Activated T-helper 2 cell treated with anti-CD3 and anti-CD28 coated beads, Interferon-gamma antibody, Interleukin-2, Interleukin-4, amounts not matched to agents 10 μg/mL and 5 μg/mL and 100 μg/mL, durations not matched to agents 14 hours and 24 hours and 36 hours (primary cell): ENCODE measurements at regions not wholly inside any gene's neighbourhood (a gene's known extent, or its start where the extent isn't known, plus 50 kb on each side); places are given as distances from the start of the nearest gene placed in this dataset.
A peak's percentile ranks its signal among the peaks of the same experiment; 100 is the strongest.

Source experiments
- DNase-seq: peaks from one replicate; pipeline ENCODE4 v3.0.0; 2021; ENCODE audit warnings: low spot score
- H3K27ac Mint-ChIP-seq: one replicate; pipeline ENCODE4 v1.8.0; 2021; ENCODE audit warnings: mixed read lengths
- H3K27me3 Mint-ChIP-seq: one replicate; pipeline ENCODE4 v1.8.0; 2021; ENCODE audit warnings: low read depth, mixed read lengths
- H3K36me3 Mint-ChIP-seq: one replicate; pipeline ENCODE4 v1.8.0; 2021; ENCODE audit warnings: low read depth, mixed read lengths
- H3K4me1 Mint-ChIP-seq: one replicate; pipeline ENCODE4 v1.8.0; 2021; ENCODE audit warnings: low read depth, mixed read lengths
- H3K4me3 Mint-ChIP-seq: one replicate; pipeline ENCODE4 v1.8.0; 2021; ENCODE audit warnings: low read depth, mild to moderate bottlenecking, moderate library complexity, mixed read lengths
- H3K9me3 Mint-ChIP-seq: one replicate; pipeline ENCODE4 v1.8.0; 2021; ENCODE audit warnings: mixed read lengths
- intact Hi-C: fragments of 100-400 bp; cut with micrococcal nuclease; formaldehyde crosslinking; loops from one replicate; pipeline ENCODE4 v1.15.1; 2023

DNA sequence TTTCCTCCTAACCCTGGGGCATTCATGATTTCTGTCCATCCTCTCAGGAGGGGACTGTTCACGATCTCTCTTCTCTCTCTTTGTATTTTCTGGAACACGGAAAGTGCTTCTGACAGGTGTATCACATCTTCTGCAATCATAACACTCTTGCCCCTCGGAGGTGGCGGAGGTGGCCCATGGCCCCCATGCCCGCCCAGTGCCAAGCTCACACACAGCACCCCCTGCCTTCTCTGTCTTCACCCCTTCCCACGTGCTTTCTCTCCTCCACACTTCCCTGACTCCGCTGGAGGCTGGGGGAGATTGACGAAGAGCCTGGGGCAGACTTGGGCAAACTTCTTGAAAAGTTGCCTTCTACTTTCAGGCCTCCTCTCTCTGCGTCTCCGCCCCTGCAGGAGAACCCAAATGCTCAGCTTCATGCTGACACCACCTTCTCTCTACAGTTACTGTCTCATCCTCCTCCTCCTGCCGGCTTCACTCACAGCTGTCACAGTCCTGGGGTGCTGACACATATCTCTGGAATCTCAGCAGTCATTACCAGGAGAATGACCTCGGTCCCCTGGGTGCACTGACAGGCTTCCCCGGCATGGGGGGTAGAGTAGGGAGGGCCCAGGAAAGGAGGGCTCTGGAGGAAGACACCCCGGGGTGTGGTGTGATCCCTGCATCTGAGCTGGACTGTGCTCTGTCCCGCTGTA lies 127.1 kb downstream of the ENGASE start:
- Mint-ChIP-seq H3K27ac (no peak overlapping the region), H3K4me3 (no peak overlapping the region), H3K36me3 (no peaks in the 10 kb centered on the region), H3K27me3 (no peaks in the 10 kb centered on the region), H3K9me3 (no peaks in the 10 kb centered on the region), H3K4me1 (no peaks in the 10 kb centered on the region)
- no peak for DNase-seq
- intact Hi-C loops, result no loop called here

DNA sequence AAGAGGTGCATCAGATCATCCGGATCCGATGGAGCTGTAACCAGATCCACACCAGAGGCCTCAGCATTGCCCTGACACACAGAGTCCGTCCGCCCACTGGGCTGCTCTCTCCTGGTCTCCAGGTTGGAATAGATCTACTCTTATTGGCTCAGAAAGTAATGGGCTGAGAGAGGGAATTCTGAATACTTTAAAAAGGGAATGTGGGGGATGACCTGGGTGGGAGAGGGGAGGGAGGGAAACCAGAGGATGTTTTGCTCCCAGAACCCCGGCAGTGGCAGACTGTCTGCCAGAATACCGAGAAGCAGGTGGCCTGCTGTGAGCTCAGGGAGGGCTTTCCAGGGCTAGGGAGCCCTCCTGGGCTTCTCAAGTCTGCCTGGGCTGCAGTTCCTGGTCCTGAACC lies 126.5 kb downstream of the ENGASE start:
- H3K9me3 Mint-ChIP-seq, result no peaks in the 10 kb centered on the region
- intact Hi-C loops, result no loop called here
- H3K36me3 Mint-ChIP-seq, result no peaks in the 10 kb centered on the region
- no peak overlapping the region for H3K27ac Mint-ChIP-seq
- H3K4me3 Mint-ChIP-seq, result no peak overlapping the region
- no peaks in the 10 kb centered on the region for H3K4me1 Mint-ChIP-seq
- DNase-seq, result no peak
- H3K27me3 Mint-ChIP-seq, result no peaks in the 10 kb centered on the region

DNA sequence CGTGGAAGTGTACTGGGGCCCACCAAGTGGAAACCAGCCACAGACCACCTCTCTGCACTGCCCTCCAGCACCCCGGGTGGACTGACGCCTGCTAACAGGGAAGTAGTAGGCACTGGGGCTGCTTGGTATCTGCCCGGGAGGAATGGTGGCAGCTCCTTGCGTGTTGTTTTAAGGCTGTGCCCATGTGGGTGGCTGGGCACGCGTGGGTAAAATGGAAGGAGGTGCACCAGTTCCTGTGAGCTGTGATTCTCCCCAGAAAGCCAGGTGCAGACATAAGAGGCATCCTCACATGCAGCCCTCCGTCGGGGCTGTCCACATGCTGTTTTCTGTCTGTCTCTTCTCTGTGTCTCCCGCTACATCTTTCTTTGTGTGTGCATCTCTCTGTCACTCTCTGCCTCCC lies 122.3 kb downstream of the ENGASE start:
- DNase-seq, result no peak
- Mint-ChIP-seq H3K4me3 (no peak overlapping the region), H3K27ac (no peak overlapping the region), H3K27me3 (peaks cover 2% of the 10 kb centered on the region), H3K36me3 (no peaks in the 10 kb centered on the region), H3K9me3 (no peaks in the 10 kb centered on the region), H3K4me1 (no peaks in the 10 kb centered on the region)
- intact Hi-C loops, result no loop called here

DNA sequence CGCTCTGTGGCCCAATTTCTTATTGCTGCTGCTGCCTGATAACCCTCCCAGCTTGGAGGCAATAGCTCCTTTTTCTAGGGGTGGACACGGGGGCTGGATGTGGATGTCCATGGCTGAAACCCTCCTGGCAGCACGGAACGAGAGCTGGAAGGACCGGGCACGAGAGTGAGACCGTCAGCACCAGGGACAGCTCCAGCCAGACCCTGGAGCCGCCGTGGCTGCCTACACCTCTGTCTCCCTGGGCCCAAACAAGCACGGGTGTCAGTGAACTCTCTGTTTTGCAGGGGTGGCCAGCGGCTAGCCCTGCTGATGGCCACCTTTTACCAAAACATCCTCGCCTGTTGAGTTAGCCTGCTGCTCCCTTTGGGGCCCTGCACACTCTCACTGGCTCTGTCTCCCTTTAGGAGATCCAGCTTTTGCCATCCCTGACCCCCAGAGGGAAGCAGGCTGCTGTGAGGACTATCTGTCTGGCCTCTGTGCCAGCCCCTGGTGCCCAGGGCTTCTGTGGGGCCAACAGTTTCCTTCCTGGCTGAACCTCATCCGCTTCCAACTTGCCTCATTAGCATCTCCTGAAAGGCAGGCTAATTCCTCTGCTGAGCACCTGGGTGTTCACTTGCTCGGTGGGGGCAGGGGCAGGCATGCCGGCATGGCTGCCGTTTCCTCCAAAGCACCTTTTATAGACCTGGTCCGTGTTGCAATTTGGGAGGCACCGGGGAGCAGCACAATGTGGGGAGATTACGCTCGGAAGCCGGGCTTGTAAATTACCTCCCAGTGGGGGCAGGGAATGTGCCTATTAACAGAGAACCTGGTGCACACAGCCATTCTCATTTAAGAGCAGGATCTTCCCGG lies 118.1 kb downstream of the ENGASE start:
- DNase-seq, result peak; percentile 12
- no peak overlapping the region for H3K27ac Mint-ChIP-seq
- H3K27me3 Mint-ChIP-seq, result peaks cover 7% of the 10 kb centered on the region
- no peaks in the 10 kb centered on the region for H3K4me1 Mint-ChIP-seq
- H3K9me3 Mint-ChIP-seq, result no peaks in the 10 kb centered on the region
- no peaks in the 10 kb centered on the region for H3K36me3 Mint-ChIP-seq
- intact Hi-C loops, result no loop called here
- no peak overlapping the region for H3K4me3 Mint-ChIP-seq

DNA sequence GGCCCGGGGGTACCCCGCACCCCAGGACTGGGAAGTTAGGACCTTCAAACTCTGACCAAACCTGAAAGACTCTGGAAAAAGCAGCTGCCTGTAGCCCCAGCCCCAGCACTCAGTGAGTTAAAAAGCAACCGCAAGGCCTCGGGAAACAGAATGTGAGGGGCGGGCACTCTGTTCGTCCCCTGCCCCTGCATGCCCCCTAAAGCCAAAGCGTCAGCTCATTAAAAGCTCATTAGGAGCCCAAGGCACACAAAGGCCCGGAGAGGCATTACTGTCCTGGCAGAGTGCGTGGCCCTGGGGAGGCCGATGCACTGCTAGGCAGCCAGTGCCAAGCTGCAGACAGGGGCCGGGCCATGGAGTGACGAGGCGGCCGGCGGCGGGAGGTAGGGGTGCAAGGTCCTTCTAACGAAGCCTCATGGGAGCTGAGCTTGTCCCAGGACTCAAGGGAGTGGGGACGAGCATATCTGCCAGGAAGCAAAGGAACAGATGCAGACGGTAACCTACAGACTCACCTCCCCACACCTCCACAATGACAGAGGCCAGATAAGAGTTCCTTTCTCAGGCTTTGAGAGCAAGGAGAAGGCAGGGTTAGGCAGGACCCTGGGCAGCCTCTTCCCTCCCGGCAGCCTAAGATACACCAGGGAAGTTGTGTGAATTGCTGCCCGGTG lies 116.8 kb downstream of the ENGASE start:
- no peak for DNase-seq
- Mint-ChIP-seq H3K27ac (no peak overlapping the region), H3K4me1 (no peaks in the 10 kb centered on the region), H3K27me3 (peaks cover 9% of the 10 kb centered on the region), H3K36me3 (no peaks in the 10 kb centered on the region), H3K4me3 (no peak overlapping the region), H3K9me3 (no peaks in the 10 kb centered on the region)
- intact Hi-C loops, result no loop called here

DNA sequence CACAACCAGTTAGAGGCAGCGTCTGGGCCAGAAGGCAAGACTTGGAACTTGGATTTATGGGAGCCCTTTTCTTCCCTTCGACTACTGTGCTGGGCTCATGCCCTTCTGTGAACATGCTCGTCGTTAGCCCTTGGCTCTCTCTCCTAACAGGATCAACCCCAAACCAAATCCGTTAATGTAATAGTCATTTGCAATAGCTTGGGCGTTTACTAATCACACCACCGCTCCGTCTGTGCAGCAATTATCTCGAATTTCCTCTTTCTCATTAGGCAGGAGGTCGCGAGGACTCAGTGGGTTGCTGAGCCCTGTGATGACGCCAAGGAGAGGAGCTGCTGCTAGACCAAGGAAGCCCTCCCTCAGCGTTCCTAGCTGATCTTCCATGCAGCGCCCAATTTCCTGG lies 114.7 kb downstream of the ENGASE start:
- Mint-ChIP-seq H3K27me3 (peaks cover 23% of the 10 kb centered on the region), H3K4me1 (no peaks in the 10 kb centered on the region), H3K9me3 (no peaks in the 10 kb centered on the region), H3K4me3 (no peak overlapping the region), H3K36me3 (no peaks in the 10 kb centered on the region), H3K27ac (no peak overlapping the region)
- intact Hi-C loops, result no loop called here
- no peak for DNase-seq

DNA sequence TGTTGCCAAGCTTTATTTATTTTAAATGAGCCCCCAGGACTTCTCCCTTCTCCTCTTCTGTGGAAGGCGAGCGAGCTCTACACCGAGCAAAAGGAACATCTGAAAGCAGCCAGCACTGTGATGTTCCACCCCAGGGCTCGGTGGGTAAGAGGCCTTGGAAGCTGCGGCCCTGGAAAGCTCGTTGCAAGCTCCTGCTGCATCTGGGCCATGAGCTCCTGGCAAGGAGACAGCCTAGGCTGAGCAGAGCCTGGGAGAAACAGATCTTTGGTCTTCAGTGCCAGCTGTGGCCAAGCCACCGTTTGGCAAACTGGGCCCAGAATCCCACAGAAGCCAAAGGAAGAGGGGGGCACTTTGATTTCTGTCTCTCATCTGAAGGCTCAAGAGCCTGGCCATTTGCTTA lies 114.1 kb downstream of the ENGASE start:
- DNase-seq, result no peak
- no peaks in the 10 kb centered on the region for H3K4me1 Mint-ChIP-seq
- no peak overlapping the region for H3K4me3 Mint-ChIP-seq
- H3K36me3 Mint-ChIP-seq, result no peaks in the 10 kb centered on the region
- H3K9me3 Mint-ChIP-seq, result no peaks in the 10 kb centered on the region
- no peak overlapping the region for H3K27ac Mint-ChIP-seq
- H3K27me3 Mint-ChIP-seq, result peaks cover 29% of the 10 kb centered on the region
- intact Hi-C loops, result no loop called here

DNA sequence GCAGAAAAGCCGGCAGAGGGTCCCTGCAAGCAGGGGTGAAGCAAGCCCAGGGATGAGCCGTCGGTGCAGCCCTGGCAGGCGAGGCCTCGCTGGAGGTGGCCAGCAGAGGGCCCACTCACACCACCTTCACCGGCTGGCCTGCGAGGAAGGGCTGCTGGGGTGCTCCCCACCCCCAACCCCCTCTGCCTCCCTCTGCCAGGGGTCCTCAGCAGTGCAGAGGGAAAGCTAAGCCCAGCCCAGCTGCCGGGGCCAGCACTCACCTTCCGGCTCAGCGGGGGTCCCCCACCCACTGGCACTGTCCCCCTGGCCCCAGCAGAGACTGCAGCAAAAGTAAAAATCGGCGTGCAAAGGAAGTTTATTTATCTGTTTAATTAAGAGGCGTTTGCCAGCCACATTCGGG lies 113.4 kb downstream of the ENGASE start:
- H3K27me3 Mint-ChIP-seq, result peaks cover 32% of the 10 kb centered on the region
- no peak overlapping the region for H3K4me3 Mint-ChIP-seq
- DNase-seq, result no peak
- no peaks in the 10 kb centered on the region for H3K36me3 Mint-ChIP-seq
- intact Hi-C loops, result no loop called here
- H3K27ac Mint-ChIP-seq, result no peak overlapping the region
- H3K4me1 Mint-ChIP-seq, result no peaks in the 10 kb centered on the region
- H3K9me3 Mint-ChIP-seq, result no peaks in the 10 kb centered on the region

DNA sequence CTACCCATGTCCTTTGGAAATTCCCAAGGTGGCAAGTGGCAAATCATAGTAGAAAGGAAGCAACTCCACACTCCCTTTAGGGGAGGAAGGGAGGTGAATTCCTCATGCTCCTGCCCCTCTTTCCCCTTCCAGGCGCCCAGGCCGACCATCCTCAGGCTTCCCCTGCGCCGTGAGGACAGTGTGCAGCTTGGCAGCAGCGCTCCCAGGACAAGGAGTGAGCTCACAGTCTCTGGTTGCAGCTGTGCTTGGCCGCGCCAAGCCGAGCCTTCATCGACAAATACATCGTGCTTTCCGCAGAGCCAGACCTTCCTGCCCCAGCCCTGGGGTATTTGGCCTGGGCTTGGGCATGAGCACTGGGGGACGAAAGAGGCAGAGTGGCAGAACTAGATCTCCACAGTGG lies 112.6 kb downstream of the ENGASE start:
- no peaks in the 10 kb centered on the region for H3K4me1 Mint-ChIP-seq
- intact Hi-C loops, result no loop called here
- H3K4me3 Mint-ChIP-seq, result no peak overlapping the region
- H3K9me3 Mint-ChIP-seq, result no peaks in the 10 kb centered on the region
- DNase-seq, result no peak
- peaks cover 31% of the 10 kb centered on the region for H3K27me3 Mint-ChIP-seq
- H3K36me3 Mint-ChIP-seq, result no peaks in the 10 kb centered on the region
- H3K27ac Mint-ChIP-seq, result no peak overlapping the region

DNA sequence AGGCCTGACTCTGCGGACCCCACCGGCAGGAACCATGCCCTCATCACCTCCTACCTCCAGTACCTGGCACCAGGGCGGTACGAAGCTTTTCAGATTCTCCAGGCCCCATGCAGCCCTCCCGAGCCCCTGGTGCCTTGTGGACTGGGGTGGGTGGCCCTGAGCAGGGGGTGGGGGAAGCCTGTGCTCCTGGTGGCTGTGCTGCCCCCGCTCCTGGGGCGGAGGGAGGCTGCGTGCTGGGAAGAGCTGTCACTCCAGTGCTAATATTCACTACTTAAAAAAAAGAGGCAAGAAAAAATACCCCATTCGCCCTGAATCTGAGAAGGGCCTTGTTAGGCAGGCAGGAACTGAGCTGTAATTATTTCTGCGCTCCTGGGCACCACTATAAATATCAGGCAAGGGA lies 111.8 kb downstream of the ENGASE start:
- no peaks in the 10 kb centered on the region for H3K4me1 Mint-ChIP-seq
- no peaks in the 10 kb centered on the region for H3K9me3 Mint-ChIP-seq
- intact Hi-C loops, result no loop called here
- no peak for DNase-seq
- no peaks in the 10 kb centered on the region for H3K36me3 Mint-ChIP-seq
- no peak overlapping the region for H3K4me3 Mint-ChIP-seq
- no peak overlapping the region for H3K27ac Mint-ChIP-seq
- peaks cover 36% of the 10 kb centered on the region for H3K27me3 Mint-ChIP-seq

DNA sequence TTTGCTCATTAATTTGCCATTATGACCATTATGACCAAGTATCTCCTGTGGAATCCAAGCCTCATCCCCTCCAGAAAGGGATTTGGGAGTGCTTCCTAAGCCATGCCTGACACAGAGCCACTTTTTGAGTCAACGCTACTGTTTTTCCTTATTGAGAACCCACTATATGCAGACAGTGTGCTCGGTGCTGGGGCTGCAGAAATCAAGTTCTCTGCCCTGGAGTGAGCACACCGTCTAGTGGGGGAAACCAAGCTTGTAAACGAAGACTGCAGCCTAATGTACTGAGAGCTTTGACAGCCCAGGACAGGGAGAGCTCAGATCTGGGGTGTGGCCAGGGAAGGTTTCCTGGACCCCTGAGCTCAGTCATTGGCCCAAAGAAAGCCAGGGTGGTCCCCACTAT lies 111.0 kb downstream of the ENGASE start:
- H3K36me3 Mint-ChIP-seq, result no peaks in the 10 kb centered on the region
- no peaks in the 10 kb centered on the region for H3K4me1 Mint-ChIP-seq
- no peak overlapping the region for H3K27ac Mint-ChIP-seq
- peaks cover 34% of the 10 kb centered on the region for H3K27me3 Mint-ChIP-seq
- no peaks in the 10 kb centered on the region for H3K9me3 Mint-ChIP-seq
- intact Hi-C loops, result no loop called here
- H3K4me3 Mint-ChIP-seq, result no peak overlapping the region
- no peak for DNase-seq

DNA sequence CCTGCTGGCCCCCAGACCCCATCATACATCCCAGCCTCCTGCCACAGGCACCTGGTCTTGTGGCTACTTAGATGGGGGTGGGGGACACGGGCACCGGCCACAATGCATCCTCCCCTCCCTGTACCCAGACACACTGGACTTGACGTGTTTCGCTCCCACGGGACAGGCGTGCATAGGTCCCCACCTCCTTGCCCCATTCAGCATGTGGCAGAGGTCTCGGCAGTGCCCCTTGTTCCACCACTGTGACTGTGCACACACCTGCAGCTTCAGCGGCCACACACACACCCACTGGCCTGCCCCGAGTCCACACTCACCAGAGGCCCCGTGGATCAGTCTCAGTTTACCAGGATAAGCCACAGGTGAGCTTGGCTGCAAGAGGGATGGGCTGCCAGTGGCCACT lies 109.6 kb downstream of the ENGASE start:
- intact Hi-C loops, result no loop called here
- no peak overlapping the region for H3K27ac Mint-ChIP-seq
- no peaks in the 10 kb centered on the region for H3K4me1 Mint-ChIP-seq
- H3K27me3 Mint-ChIP-seq, result peaks cover 34% of the 10 kb centered on the region
- no peak for DNase-seq
- H3K9me3 Mint-ChIP-seq, result no peaks in the 10 kb centered on the region
- H3K36me3 Mint-ChIP-seq, result no peaks in the 10 kb centered on the region
- no peak overlapping the region for H3K4me3 Mint-ChIP-seq
